ENCODE measurements at regions not wholly inside any gene's neighbourhood (a gene's known extent, or its start where the extent isn't known, plus 50 kb on each side); places are given as distances from the start of the nearest gene placed in this dataset.

- H3K4me3 Mint-ChIP-seq (ENCODE audit: low read depth, unreplicated experiment) = no peak overlapping the region
- BruUV-seq (replicated peaks) = no TSS peak
- no peak for DNase-seq
- CTCF ChIA-PET = interaction anchor here (0.7 kb wide), 1 partner anchor 482 kb away, joined by 5 read pairs; no protein-coding TSS in a partner anchor
- TF ChIP-seq, protein P1, sequence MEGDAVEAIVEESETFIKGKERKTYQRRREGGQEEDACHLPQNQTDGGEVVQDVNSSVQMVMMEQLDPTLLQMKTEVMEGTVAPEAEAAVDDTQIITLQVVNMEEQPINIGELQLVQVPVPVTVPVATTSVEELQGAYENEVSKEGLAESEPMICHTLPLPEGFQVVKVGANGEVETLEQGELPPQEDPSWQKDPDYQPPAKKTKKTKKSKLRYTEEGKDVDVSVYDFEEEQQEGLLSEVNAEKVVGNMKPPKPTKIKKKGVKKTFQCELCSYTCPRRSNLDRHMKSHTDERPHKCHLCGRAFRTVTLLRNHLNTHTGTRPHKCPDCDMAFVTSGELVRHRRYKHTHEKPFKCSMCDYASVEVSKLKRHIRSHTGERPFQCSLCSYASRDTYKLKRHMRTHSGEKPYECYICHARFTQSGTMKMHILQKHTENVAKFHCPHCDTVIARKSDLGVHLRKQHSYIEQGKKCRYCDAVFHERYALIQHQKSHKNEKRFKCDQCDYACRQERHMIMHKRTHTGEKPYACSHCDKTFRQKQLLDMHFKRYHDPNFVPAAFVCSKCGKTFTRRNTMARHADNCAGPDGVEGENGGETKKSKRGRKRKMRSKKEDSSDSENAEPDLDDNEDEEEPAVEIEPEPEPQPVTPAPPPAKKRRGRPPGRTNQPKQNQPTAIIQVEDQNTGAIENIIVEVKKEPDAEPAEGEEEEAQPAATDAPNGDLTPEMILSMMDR (IDR thresholded peaks at IDR 0.05; ENCODE audit: unreplicated experiment) = no peak
- intact Hi-C loops (cut with micrococcal nuclease; ENCODE audit: unreplicated experiment) = loop anchor here (10.0 kb wide), 2 partner anchors 688 to 1888 kb away; no protein-coding TSS in a partner anchor
- no peaks in the 10 kb centered on the region for H3K36me3 Mint-ChIP-seq (ENCODE audit: insufficient read depth, unreplicated experiment)
- H3K27me3 Mint-ChIP-seq (ENCODE audit: unreplicated experiment) = no peaks in the 10 kb centered on the region
- no peak overlapping the region for H3K27ac Mint-ChIP-seq (ENCODE audit: unreplicated experiment)
- no peaks in the 10 kb centered on the region for H3K4me1 Mint-ChIP-seq (ENCODE audit: low read depth, unreplicated experiment)
- no peaks in the 10 kb centered on the region for H3K9me3 Mint-ChIP-seq (ENCODE audit: low read depth, unreplicated experiment)
These were observed 250.2 kb downstream of the LTN1 start for GRCh38 chr21:28742527-28742926.

- CTCF ChIA-PET = no interaction called here
- Mint-ChIP-seq H3K27ac (ENCODE audit: unreplicated experiment) (no peak overlapping the region), H3K4me1 (ENCODE audit: low read depth, unreplicated experiment) (no peaks in the 10 kb centered on the region), H3K9me3 (ENCODE audit: low read depth, unreplicated experiment) (no peaks in the 10 kb centered on the region), H3K27me3 (ENCODE audit: unreplicated experiment) (no peaks in the 10 kb centered on the region), H3K4me3 (ENCODE audit: low read depth, unreplicated experiment) (no peak overlapping the region), H3K36me3 (ENCODE audit: insufficient read depth, unreplicated experiment) (no peaks in the 10 kb centered on the region)
- DNase-seq = no peak
- intact Hi-C loops (cut with micrococcal nuclease; ENCODE audit: unreplicated experiment) = loop anchor here (10.0 kb wide), 2 partner anchors 685 to 1885 kb away; no protein-coding TSS in a partner anchor
- no TSS peak for BruUV-seq (replicated peaks)
- TF ChIP-seq, protein P1 (IDR thresholded peaks at IDR 0.05; ENCODE audit: unreplicated experiment) = no peak
These were observed 252.6 kb downstream of the LTN1 start for GRCh38 chr21:28740125-28740524.

- intact Hi-C loops (cut with micrococcal nuclease; ENCODE audit: unreplicated experiment) = no loop called here
- no peaks in the 10 kb centered on the region for H3K27me3 Mint-ChIP-seq (ENCODE audit: unreplicated experiment)
- DNase-seq = no peak
- no TSS peak for BruUV-seq (replicated peaks)
- no peak overlapping the region for H3K27ac Mint-ChIP-seq (ENCODE audit: unreplicated experiment)
- CTCF ChIA-PET = no interaction called here
- TF ChIP-seq, protein P1 (IDR thresholded peaks at IDR 0.05; ENCODE audit: unreplicated experiment) = no peak
- no peaks in the 10 kb centered on the region for H3K4me1 Mint-ChIP-seq (ENCODE audit: low read depth, unreplicated experiment)
- no peaks in the 10 kb centered on the region for H3K9me3 Mint-ChIP-seq (ENCODE audit: low read depth, unreplicated experiment)
- no peak overlapping the region for H3K4me3 Mint-ChIP-seq (ENCODE audit: low read depth, unreplicated experiment)
- no peaks in the 10 kb centered on the region for H3K36me3 Mint-ChIP-seq (ENCODE audit: insufficient read depth, unreplicated experiment)
These were observed 253.8 kb downstream of the LTN1 start for GRCh38 chr21:28738882-28739281.

GRCh38 chr21:28738420-28738704 is 254.3 kb downstream of the LTN1 start:
- H3K27me3 Mint-ChIP-seq (ENCODE audit: unreplicated experiment) = no peaks in the 10 kb centered on the region
- H3K27ac Mint-ChIP-seq (ENCODE audit: unreplicated experiment) = no peak overlapping the region
- H3K9me3 Mint-ChIP-seq (ENCODE audit: low read depth, unreplicated experiment) = no peaks in the 10 kb centered on the region
- no peak overlapping the region for H3K4me3 Mint-ChIP-seq (ENCODE audit: low read depth, unreplicated experiment)
- intact Hi-C loops (cut with micrococcal nuclease; ENCODE audit: unreplicated experiment) = no loop called here
- TF ChIP-seq, protein P1 (IDR thresholded peaks at IDR 0.05; ENCODE audit: unreplicated experiment) = no peak
- BruUV-seq (replicated peaks) = no TSS peak
- no peak for DNase-seq
- H3K36me3 Mint-ChIP-seq (ENCODE audit: insufficient read depth, unreplicated experiment) = no peaks in the 10 kb centered on the region
- no peaks in the 10 kb centered on the region for H3K4me1 Mint-ChIP-seq (ENCODE audit: low read depth, unreplicated experiment)
- CTCF ChIA-PET = no interaction called here
